IMR-90 (cell line): ENCODE measurements at regions not wholly inside any gene's neighbourhood (a gene's known extent, or its start where the extent isn't known, plus 50 kb on each side); places are given as distances from the start of the nearest gene placed in this dataset.
A peak's percentile ranks its signal among the peaks of the same experiment; 100 is the strongest.

Experiments used
- ATAC-seq: fragments of 200-7000 bp; cut with Tn5 transposase; 2 replicates; pipeline ENCODE4 v1.9.1; 2020; ENCODE audit warnings: low read depth, mild to moderate bottlenecking, moderate library complexity
- BruUV-seq: library from RNA; stranded (reverse); fragments of 400-500 nt; replicated peaks from 2 replicates; lab custom pipeline; 2021; lab: Mats Ljungman, UMichigan
- CTCF ChIA-PET: fragments of 300-600 bp; formaldehyde crosslinking; extraction: SDS; loops from one replicate; lab custom pipeline; 2021; ENCODE audit warnings: antibody characterized with exemption; lab: Yijun Ruan, JAX
- POLR2A ChIA-PET: fragments of 300-600 bp; sonication (Branson Sonifier 250); formaldehyde crosslinking; loops from one replicate; lab custom pipeline; 2022; ENCODE audit warnings: antibody characterized with exemption; ENCODE audit not compliant: unreplicated experiment; lab: Charles Lee
- DNase-seq: peaks from one replicate; pipeline ENCODE4 v3.0.0; 2013
- H2AFZ ChIP-seq: replicated peaks from 2 replicates; pipeline ENCODE3; 2013; ENCODE audit warnings: low read length, mild to moderate bottlenecking; ENCODE audit not compliant: poor library complexity
- H2AK5ac ChIP-seq: 2 replicates; pipeline ENCODE4 v1.6.1; 2013; ENCODE audit warnings: low read depth, low read length, inconsistent platforms
- H2AK9ac ChIP-seq: replicated peaks from 2 replicates; pipeline ENCODE3; 2013; ENCODE audit warnings: mild to moderate bottlenecking, low read depth, low read length, moderate library complexity; ENCODE audit not compliant: poor library complexity
- H2BK120ac ChIP-seq: 2 replicates; pipeline ENCODE4 v1.6.1; 2013; ENCODE audit warnings: low read depth, low read length, inconsistent platforms
- H2BK15ac ChIP-seq: 3 replicates; pipeline ENCODE4 v1.6.1; 2013; ENCODE audit warnings: low read depth, low read length, inconsistent platforms
- H2BK20ac ChIP-seq: 2 replicates; pipeline ENCODE4 v1.6.1; 2013; ENCODE audit warnings: low read depth, mild to moderate bottlenecking, inconsistent platforms, low read length, moderate library complexity
- H2BK5ac ChIP-seq: 2 replicates; pipeline ENCODE4 v1.6.1; 2013; ENCODE audit warnings: mild to moderate bottlenecking, low read depth, low read length, inconsistent platforms; ENCODE audit not compliant: poor library complexity, severe bottlenecking
- H3K14ac ChIP-seq: replicated peaks from 2 replicates; pipeline ENCODE4 v1.6.1; 2013; ENCODE audit warnings: low read depth, low read length, inconsistent platforms
- H3K18ac ChIP-seq: 2 replicates; pipeline ENCODE4 v1.6.1; 2013; ENCODE audit warnings: low read depth, low read length, control low read depth
- H3K23ac ChIP-seq: 2 replicates; pipeline ENCODE4 v1.6.1; 2013; ENCODE audit warnings: low read depth, low read length, inconsistent platforms
- H3K27ac ChIP-seq: 2 replicates; pipeline ENCODE4 v1.5.1; 2013; ENCODE audit warnings: mild to moderate bottlenecking, control low read depth, low read length; ENCODE audit not compliant: insufficient read depth
- H3K27me3 ChIP-seq: 2 replicates; pipeline ENCODE4 v1.6.1; 2013; ENCODE audit warnings: low read length; ENCODE audit not compliant: control insufficient read depth, insufficient read depth
- H3K36me3 ChIP-seq: 2 replicates; pipeline ENCODE4 v1.6.1; 2013; ENCODE audit warnings: low read length, mixed read lengths; ENCODE audit not compliant: control insufficient read depth, insufficient read depth
- H3K4ac ChIP-seq: 2 replicates; pipeline ENCODE4 v1.6.1; 2013; ENCODE audit warnings: low read depth, low read length, inconsistent platforms
- H3K4me1 ChIP-seq: 2 replicates; pipeline ENCODE4 v1.6.1; 2013; ENCODE audit warnings: low read length, mixed read lengths; ENCODE audit not compliant: control insufficient read depth, insufficient read depth
- H3K4me2 ChIP-seq: 2 replicates; pipeline ENCODE4 v1.6.1; 2013; ENCODE audit warnings: low read depth, mild to moderate bottlenecking, control low read depth, low read length, moderate library complexity
- H3K4me3 ChIP-seq: 2 replicates; pipeline ENCODE4 v1.5.1; 2013; ENCODE audit warnings: low read depth, mild to moderate bottlenecking, control low read depth, low read length, moderate library complexity; ENCODE audit not compliant: insufficient read depth
- H3K56ac ChIP-seq: 2 replicates; pipeline ENCODE4 v1.6.1; 2013; ENCODE audit warnings: low read length, inconsistent platforms; ENCODE audit not compliant: insufficient read depth; ENCODE audit errors: extremely low read depth
- H3K79me1 ChIP-seq, 2 experiments: 2 replicates each; pipeline ENCODE4 v1.6.1; 2013; ENCODE audit warnings: low read length in 2 of 2, inconsistent platforms in 1 of 2, low read depth in 1 of 2
- H3K9ac ChIP-seq: 2 replicates; pipeline ENCODE4 v1.6.1; 2013; ENCODE audit warnings: low read depth, low read length, control low read depth
- H3K9me1 ChIP-seq: 2 replicates; pipeline ENCODE4 v1.6.1; 2013; ENCODE audit warnings: low read length, inconsistent platforms; ENCODE audit not compliant: insufficient read depth
- H3K9me3 ChIP-seq: 2 replicates; pipeline ENCODE4 v1.6.1; 2013; ENCODE audit warnings: low read length; ENCODE audit not compliant: control insufficient read depth, insufficient read depth
- H4K20me1 ChIP-seq: 2 replicates; pipeline ENCODE4 v1.6.1; 2013; ENCODE audit warnings: low read length, inconsistent platforms; ENCODE audit not compliant: insufficient read depth
- H4K5ac ChIP-seq: 2 replicates; pipeline ENCODE4 v1.6.1; 2013; ENCODE audit warnings: mild to moderate bottlenecking, low read depth, low read length, control low read depth
- H4K8ac ChIP-seq, 2 experiments: 2 replicates each; pipeline ENCODE4 v1.6.1; 2013; ENCODE audit warnings: low read depth in 2 of 2, low read length in 2 of 2, control low read depth in 1 of 2, inconsistent platforms in 1 of 2
- H4K91ac ChIP-seq: 2 replicates; pipeline ENCODE4 v1.6.1; 2013; ENCODE audit warnings: low read depth, low read length, inconsistent platforms; ENCODE audit not compliant: insufficient read depth
- BHLHE40 ChIP-seq: fragments of 150-350 bp; IDR thresholded peaks from 2 replicates; pipeline ENCODE4 v1.6.1; 2016; ENCODE audit warnings: mild to moderate bottlenecking, low read depth, low read length
- CEBPB ChIP-seq: IDR thresholded peaks from 2 replicates; pipeline ENCODE4 v1.6.1; 2012; ENCODE audit warnings: low read depth, low read length, improper control_type of control experiment
- CHD1 ChIP-seq: IDR thresholded peaks from 2 replicates; pipeline ENCODE4 v1.6.1; 2012; ENCODE audit warnings: low read depth, low read length, improper control_type of control experiment
- ELK1 ChIP-seq: fragments of 150-350 bp; IDR thresholded peaks from 2 replicates; pipeline ENCODE4 v1.6.1; 2016; ENCODE audit warnings: low read depth, mild to moderate bottlenecking, low read length, moderate library complexity, borderline replicate concordance
- FOS ChIP-seq: fragments of 150-350 bp; IDR thresholded peaks from 2 replicates; pipeline ENCODE4 v1.6.1; 2016; ENCODE audit warnings: low read depth, low read length
- MAZ ChIP-seq: IDR thresholded peaks from 2 replicates; pipeline ENCODE4 v1.6.1; 2012; ENCODE audit warnings: low read depth, mild to moderate bottlenecking, low read length, improper control_type of control experiment, moderate library complexity, borderline replicate concordance
- MXI1 ChIP-seq: IDR thresholded peaks from 2 replicates; pipeline ENCODE4 v1.6.1; 2012; ENCODE audit warnings: low read depth, mild to moderate bottlenecking, low read length, moderate library complexity, borderline replicate concordance
- NFE2L2 ChIP-seq: fragments of 150-350 bp; IDR thresholded peaks from 2 replicates; pipeline ENCODE4 v1.6.1; 2016; ENCODE audit warnings: low read depth, mild to moderate bottlenecking, low read length
- POLR2A ChIP-seq: IDR thresholded peaks from 2 replicates; pipeline ENCODE4 v1.6.1; 2012; ENCODE audit warnings: mild to moderate bottlenecking, low read depth, low read length
- RAD21 ChIP-seq: IDR thresholded peaks from 2 replicates; pipeline ENCODE4 v1.6.1; 2012; ENCODE audit warnings: low read length, improper control_type of control experiment
- RCOR1 ChIP-seq: IDR thresholded peaks from 2 replicates; pipeline ENCODE4 v1.6.1; 2012; ENCODE audit warnings: mild to moderate bottlenecking, low read length, improper control_type of control experiment; ENCODE audit not compliant: insufficient replicate concordance
- RFX5 ChIP-seq: IDR thresholded peaks from 2 replicates; pipeline ENCODE4 v1.8.0; 2012; ENCODE audit warnings: low read depth, mild to moderate bottlenecking, low read length, moderate library complexity
- SMC3 ChIP-seq: fragments of 150-350 bp; IDR thresholded peaks from 2 replicates; pipeline ENCODE4 v1.6.1; 2016; ENCODE audit warnings: low read depth, mild to moderate bottlenecking, antibody characterized with exemption, low read length, moderate library complexity
- WGBS, 2 experiments: methylation state at CpG; one replicate each; pipeline versions ENCODE4 v1.1.5 to v1.1.7; 2013; ENCODE audit warnings: missing lambda C conversion rate in 2 of 2; ENCODE audit not compliant: insufficient read length in 1 of 2; ENCODE audit errors: extremely low coverage in 2 of 2; 5-methylcytosine and 5-hydroxymethylcytosine counted together
- dilution Hi-C: fragments of 300-500 bp; cut with HindIII; formaldehyde crosslinking; loops from one replicate; pipeline ENCODE4 v1.14.3; 2018; ENCODE audit warnings: low sequenced_read_pairs; ENCODE audit not compliant: unreplicated experiment
- in situ Hi-C: fragments of 300-500 bp; cut with MboI; formaldehyde crosslinking; loops from 3 replicates; pipeline ENCODE4 v1.14.3; 2019; ENCODE audit warnings: low sequenced_read_pairs, inconsistent platforms, mixed read lengths
- intact Hi-C: fragments of 100-400 bp; cut with micrococcal nuclease; formaldehyde crosslinking; loops from 2 replicates; pipeline ENCODE4 v1.10.0; 2022
- TF ChIP-seq, protein P1 (sequence below): fragments of 150-350 bp; IDR thresholded peaks from 2 replicates; pipeline ENCODE4 v1.6.1; 2017; ENCODE audit warnings: mild to moderate bottlenecking, antibody characterized with exemption, low read length, low read depth
- TF ChIP-seq, protein P2 (sequence below): conservative IDR thresholded peaks from 2 replicates; pipeline ENCODE4 v1.5.1; 2012; ENCODE audit warnings: mild to moderate bottlenecking, low read depth, low read length, improper control_type of control experiment

DNA sequence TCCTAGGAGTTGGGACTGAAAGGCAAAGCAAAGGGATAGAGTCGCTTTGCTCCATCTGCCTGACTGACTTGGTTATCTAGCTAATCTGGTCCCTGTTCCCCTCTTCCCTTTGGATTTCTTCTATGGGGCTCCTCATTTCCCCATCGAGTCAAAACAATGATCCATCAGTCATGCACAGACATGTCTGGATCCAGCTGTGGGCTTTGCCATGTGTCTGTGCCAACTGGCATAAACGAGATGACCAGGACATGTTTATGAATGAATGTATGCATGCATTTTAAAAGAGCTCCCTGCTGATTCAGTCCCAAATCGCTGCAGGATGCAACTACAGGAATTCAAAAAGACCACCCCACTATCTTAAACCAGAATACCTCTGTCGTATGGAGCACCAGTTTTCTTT is 122.0 kb downstream of the ARL4A start:
- Histone ChIP-seq H3K4ac (no peak overlapping the region), H3K23ac (no peak overlapping the region), H4K20me1 (no peaks in the 10 kb centered on the region), H3K14ac (no peak overlapping the region), H3K4me3 (no peak overlapping the region), H3K4me1 (no peaks in the 10 kb centered on the region), H2BK5ac (no peak overlapping the region), H2AK9ac (no peak overlapping the region), H2BK15ac (no peak overlapping the region), H3K27ac (no peak overlapping the region), H3K79me1 (no peaks in the 10 kb centered on the region), H3K56ac (no peak overlapping the region), H3K4me2 (no peak overlapping the region), H4K8ac (no peak overlapping the region), H2AK5ac (no peak overlapping the region), H3K18ac (no peak overlapping the region), H2BK20ac (no peak overlapping the region), H4K5ac (no peak overlapping the region), H3K9ac (no peak overlapping the region), H3K36me3 (no peaks in the 10 kb centered on the region), H3K27me3 (no peaks in the 10 kb centered on the region), H2AFZ (no peak overlapping the region), H3K9me1 (no peaks in the 10 kb centered on the region), H4K91ac (no peak overlapping the region), H2BK120ac (0 out of 2 replicates have a peak overlapping the region, but pooled peaks have one; percentile 13), H3K9me3 (no peaks in the 10 kb centered on the region)
- no TSS peak for BruUV-seq
- in situ Hi-C loops (no loop called here), intact Hi-C loops (no loop called here), dilution Hi-C loops (no loop called here)
- DNase-seq: no peak
- no CpG with 5 or more reads among the region's 5 CpGs for WGBS, 2 experiments
- CTCF ChIA-PET: no interaction called here
- POLR2A ChIA-PET: interaction anchor here (0.5 kb wide), 1 partner anchor 90 kb away, joined by 8 read pairs; no protein-coding TSS in a partner anchor
- ATAC-seq: no peak
- TF ChIP-seq, protein P1, sequence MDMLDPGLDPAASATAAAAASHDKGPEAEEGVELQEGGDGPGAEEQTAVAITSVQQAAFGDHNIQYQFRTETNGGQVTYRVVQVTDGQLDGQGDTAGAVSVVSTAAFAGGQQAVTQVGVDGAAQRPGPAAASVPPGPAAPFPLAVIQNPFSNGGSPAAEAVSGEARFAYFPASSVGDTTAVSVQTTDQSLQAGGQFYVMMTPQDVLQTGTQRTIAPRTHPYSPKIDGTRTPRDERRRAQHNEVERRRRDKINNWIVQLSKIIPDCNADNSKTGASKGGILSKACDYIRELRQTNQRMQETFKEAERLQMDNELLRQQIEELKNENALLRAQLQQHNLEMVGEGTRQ: no peak
- TF ChIP-seq FOS (no peak), ELK1 (no peak), RFX5 (no peak), SMC3 (no peak), MAZ (no peak), POLR2A (no peak), NFE2L2 (no peak), RAD21 (no peak), MXI1 (no peak), RCOR1 (no peak), BHLHE40 (no peak), CEBPB (no peak), CHD1 (no peak)
- TF ChIP-seq, protein P2, sequence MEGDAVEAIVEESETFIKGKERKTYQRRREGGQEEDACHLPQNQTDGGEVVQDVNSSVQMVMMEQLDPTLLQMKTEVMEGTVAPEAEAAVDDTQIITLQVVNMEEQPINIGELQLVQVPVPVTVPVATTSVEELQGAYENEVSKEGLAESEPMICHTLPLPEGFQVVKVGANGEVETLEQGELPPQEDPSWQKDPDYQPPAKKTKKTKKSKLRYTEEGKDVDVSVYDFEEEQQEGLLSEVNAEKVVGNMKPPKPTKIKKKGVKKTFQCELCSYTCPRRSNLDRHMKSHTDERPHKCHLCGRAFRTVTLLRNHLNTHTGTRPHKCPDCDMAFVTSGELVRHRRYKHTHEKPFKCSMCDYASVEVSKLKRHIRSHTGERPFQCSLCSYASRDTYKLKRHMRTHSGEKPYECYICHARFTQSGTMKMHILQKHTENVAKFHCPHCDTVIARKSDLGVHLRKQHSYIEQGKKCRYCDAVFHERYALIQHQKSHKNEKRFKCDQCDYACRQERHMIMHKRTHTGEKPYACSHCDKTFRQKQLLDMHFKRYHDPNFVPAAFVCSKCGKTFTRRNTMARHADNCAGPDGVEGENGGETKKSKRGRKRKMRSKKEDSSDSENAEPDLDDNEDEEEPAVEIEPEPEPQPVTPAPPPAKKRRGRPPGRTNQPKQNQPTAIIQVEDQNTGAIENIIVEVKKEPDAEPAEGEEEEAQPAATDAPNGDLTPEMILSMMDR: no peak
